GM18511 (cell line): ENCODE measurements at regions not wholly inside any gene's neighbourhood (a gene's known extent, or its start where the extent isn't known, plus 50 kb on each side); places are given as distances from the start of the nearest gene placed in this dataset.

Experiments
- ATAC-seq: cut with Tn5 transposase; IDR thresholded peaks from one replicate; pipeline ENCODE4 v1.9.1; 2021; ENCODE audit warnings: mild to moderate bottlenecking, moderate library complexity; ENCODE audit not compliant: unreplicated experiment

DNA sequence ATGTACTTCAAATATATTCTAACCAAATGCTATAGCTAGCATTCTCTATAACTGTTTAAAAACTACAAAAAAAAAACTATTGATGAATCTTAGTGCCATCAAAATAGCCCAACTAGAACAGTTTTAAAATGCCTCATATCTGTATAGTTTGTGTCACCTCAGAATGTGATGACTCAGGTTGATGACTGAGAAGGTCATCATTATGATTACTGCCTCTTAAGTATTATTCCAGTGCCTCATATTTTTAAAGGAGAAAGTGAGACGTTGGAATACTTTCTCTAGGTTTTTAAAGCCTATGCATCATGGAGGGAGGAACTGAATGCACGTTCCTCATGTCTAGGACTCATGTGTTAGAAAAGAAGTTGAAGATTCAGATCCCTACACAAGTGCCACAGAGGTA lies 88.2 kb downstream of the TMA16 start:
- no peak for ATAC-seq

DNA sequence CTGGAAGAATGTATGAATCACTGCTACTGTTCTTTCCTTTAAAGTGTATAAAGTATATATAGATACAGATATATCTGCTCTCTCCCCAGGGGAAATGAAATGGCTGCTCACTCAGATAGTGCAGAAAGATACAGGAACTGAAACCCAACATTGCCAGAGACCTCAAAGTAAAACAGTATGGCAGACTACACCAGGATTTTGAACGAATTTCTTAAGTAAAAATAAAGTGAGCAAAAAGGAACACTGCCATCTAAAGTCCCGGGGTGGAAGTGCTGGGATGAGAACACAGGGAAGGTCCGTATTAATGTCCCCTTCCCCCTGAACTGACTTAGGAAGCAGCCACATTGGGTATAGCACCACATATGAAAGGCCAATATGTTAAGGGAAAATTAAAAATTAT lies 93.4 kb downstream of the TMA16 start:
- ATAC-seq = peak; percentile 66

DNA sequence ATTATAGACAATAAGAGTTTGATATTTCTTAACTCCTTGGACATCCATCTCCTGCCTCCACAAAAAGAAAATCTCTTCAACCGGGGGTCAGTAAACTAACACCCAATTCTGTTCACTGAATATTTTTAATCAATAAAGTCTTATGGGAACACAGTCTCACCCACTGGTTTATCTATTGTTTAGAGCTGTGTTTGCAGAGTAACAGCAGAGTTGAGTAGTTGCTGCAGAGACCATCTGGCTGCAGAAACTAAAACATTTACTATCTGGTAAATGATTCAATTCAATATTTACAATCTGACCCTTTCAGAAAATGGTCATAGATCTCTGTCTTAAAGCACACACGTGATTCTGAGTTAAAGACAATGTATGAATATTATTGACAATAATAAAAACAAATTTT lies 94.0 kb downstream of the TMA16 start:
- ATAC-seq = no peak

DNA sequence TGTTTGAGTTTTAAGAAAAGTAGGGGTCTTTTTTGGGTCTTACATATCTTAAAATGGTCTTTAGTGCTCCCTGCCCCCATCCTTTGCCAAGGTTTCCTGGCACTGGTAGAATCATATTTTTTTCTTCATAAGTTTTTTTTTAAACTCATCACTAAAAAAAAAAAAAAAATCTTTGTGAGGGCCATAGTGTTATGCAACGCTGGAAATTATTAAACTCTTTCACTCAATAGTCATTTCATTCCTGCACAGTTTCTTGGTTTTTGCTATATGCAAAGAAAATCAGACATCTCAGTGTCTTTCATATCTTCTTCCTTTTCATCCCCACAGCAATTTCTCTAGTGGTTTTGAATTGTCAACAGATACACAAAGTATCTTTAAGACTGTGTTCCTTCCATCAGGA lies 95.6 kb downstream of the TMA16 start:
- ATAC-seq = peak; percentile 29

DNA sequence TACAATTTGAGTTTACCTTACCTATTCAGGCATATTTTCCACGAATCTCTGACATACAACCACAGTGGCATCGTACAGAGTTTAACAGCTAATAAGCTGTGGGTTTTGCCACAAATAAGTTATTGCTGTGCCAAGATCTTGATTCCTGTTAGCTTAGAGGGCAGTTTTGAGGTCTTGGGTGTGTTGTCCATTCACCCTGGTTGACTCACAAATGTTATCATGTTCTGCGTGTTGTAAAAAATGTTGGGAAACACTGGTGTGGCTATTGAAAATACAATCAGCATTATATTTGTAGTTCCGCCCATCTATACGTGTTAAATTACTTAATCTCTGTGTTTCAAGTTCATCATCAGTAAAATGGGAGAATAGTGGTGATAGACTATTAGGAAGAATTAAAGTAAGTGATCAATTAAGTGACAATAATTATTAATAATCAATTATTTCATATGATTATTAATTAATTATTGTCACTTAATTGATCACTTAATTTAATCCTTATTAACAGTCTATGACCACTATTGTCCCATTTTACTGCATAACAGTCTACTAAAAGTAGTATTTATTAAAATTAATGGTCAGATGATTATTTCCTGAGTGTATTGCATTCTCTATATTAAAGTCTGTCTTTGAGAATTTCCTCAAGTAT lies 96.3 kb downstream of the TMA16 start:
- ATAC-seq = no peak

DNA sequence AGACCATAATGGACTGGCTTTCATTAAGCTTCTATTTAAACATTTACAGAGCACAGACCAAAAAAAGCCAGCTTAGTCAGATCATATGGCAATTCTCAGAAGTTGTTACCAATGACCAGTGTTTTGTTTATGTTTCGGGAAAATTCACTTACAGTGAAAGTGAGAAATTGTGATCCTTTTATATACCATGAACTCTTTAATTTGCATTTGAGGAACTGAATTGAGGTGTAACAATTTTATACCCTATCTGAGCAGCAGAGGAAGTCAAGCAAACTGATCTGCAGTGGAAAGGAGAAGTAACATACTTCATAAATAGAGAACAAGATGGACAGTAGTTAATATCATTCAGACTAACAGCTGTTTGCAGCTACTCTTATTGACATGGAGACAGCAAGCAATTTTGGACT lies 97.1 kb downstream of the TMA16 start:
- peak; percentile 84 for ATAC-seq

DNA sequence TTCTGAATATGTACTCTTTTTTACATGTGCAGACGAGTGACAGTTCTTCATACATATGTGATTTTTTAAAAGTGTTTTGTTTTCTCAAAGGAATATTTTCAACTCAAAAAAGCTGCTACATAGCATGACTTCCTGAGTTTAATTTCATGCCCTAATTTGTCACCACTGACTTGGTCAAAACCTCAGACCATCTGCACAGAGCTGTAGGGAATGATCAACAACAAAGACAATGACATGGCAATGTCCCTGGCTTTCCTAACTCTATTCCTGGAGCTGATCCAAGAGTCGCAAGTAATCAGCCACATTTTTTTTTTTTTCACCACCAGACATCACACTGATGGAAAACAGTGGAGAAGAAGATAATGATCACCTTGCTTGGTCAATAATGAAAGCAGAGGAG lies 97.7 kb downstream of the TMA16 start:
- no peak for ATAC-seq

DNA sequence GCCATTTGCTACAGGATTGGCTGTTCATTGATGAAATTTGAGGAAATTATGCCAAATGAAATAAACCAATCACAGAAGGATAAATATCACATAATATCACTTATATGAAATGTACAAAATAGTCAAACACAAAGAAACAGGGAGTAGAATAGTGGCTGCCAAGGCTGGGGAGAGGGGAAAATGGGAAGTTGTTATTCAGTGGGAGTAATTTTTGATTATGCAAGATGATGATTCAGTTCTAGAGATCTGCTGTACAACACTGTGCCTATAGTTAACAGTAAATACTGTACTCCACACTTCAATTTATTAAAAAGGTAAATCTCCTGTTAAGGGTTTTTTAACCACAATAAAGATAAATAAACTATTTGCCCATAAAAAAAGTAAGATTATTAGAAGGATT lies 101.1 kb downstream of the TMA16 start:
- ATAC-seq = no peak

DNA sequence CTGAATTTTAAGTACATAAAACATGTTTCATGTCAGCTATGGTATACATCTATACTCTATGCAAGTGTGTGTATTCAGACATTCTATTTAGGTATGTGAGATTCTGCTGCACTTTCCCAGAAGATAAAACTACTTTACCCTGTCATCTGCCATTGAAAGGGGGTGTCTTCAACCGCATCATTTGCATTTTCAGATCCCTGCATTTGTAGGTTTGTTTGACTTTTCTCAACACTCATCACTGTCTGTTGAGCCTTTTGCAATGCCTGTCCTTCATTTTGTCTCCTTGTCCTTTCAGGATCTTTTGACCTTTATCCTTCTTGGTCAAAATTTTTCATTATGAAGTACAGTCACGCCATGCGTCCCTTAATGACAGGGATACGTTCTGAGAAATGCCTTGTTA lies 103.5 kb downstream of the TMA16 start:
- no peak for ATAC-seq

DNA sequence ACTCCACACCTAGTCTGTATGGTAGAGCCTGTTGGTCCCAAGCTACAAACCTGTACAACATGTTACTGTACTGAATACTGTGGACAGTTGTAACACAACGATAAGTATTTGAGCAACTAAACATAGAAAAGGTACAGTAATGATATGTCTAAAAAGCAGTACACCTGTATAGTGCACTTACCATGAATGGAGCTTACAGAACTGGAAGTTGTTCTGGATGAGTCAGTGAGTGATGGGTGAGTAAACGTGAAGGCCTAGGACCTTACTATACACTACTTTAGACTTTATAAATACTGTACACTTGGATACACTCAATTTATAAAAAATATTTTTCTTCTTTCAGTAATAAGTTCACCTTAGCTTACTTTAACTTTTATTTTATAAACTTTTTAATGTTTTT lies 104.0 kb downstream of the TMA16 start:
- no peak for ATAC-seq

DNA sequence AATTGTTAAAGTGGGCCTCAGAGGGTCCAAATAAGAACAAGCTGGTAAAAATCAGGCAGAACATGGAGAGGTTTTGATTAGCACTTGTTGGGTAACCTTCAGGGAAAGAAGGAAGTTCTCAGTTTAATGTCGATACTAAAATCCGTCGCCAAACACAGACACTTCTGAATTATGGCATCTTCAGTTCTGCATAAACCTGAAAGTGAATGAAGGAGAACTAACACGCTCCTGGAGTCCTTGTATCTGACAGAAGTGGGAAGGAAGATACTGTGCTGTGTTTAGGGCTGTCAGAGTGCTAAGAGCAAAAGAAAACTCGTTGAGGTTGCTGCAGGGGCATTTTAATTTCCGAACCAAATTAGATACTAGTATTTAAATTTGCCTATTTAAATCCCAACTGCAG lies 106.2 kb downstream of the TMA16 start:
- ATAC-seq = no peak

DNA sequence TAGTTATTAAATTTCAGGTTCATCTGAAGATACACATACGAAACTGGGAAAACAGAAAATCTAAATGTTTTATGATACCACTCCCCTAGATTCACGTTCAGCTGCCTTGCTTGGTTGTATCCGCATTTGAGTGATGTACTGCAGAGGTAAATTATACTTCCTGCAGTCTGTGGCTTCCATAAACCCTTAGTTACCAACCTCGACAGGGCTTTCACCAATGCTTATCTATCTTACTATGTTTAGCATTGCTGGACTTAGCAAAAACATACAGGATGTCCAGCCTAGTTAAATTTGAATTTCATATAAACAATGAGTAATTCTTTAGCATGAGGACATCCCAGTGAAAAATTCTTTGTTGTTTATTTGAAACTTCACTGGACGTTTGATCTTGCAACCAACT lies 108.8 kb downstream of the TMA16 start:
- ATAC-seq = peak; percentile 49

DNA sequence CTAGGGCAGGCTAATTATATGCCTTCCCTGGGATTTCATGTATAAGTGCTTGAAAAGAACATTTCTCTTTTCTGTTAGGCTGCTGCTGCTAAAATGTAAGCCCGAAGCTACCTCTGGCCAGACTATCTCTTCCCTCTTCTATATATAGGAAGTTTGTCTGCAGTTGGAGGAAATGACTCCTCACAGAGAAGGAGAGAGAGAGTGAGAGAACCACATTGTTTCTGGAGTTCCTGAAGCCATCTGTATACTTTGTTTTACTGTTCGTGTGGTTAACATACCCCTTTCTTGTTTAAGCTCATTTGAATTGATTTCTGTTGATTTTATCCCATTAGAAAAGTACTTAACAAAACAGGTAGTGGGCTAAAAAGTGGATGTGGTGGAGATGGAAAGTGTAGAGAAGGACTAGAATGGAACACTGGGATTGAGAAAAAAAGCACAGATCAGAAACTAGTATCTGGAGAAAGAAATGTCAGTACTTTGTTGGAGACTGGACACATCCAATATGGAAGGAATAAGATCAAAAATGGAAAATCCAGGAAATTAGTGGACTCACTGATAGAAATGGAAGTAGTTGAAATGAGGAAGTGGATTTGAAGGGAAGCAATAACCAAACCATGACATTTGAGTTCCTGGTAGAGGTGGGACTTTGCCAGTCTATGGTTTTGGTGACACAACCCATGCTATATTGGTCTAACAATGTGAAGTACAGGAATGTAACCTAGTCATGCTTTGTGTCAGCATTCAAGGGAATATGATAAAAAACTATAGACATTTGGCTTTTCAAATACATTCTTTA lies 112.6 kb downstream of the TMA16 start:
- ATAC-seq = no peak

DNA sequence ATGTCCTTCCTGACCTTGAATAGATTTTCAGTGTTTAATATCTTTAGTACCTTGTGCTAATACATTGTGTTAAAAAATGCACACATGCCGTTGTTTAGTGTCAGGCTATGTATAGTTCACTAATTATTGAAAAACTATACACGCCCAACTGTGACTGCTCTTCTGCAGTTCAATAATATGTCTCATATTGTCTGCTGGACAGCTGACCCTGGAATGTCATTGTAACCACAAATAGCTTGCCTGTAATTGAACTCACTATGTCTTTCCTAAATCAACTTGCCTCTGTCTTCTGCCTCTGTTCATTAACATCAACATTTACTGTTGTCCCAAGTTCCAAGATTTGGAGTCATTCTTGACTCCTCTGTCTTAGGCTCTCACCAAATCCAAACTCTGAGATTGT lies 114.5 kb downstream of the TMA16 start:
- ATAC-seq = no peak

DNA sequence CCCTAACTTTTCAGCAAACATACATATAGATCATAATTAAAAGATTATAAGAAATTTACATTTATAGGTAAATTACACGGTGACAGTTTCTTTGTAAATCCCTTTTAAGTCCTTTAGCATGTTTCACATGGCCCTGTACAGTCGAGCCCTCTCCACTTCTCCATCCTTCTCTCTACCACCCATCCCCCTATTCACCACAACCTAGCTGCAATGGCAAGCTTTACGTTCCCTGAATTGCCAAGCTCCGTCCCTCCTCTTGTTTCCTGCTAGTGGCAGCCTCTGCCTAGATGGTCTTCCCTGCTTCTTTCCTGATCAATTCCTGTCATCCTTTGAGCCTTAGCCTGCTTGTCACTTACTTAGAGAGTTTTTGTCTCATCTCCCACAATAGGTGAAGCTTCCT lies 116.2 kb downstream of the TMA16 start:
- no peak for ATAC-seq

DNA sequence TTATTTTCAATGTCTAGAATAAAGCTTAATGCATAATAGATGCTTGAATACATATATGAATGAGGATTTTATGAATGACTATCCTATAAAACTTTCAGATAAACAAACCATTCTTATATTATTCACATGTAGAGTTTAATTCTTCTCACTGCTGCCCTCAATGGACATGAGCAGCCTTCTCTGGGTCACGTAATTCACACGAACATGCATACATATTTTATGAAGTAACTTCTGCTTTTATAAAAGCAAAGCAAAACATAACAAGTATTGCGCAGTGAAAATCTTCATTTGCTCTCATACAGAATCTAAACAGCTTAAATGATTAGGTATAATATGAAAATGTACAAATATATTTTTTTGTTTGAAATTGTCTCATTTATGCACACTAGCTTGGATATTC lies 116.7 kb downstream of the TMA16 start:
- peak; percentile 38 for ATAC-seq

DNA sequence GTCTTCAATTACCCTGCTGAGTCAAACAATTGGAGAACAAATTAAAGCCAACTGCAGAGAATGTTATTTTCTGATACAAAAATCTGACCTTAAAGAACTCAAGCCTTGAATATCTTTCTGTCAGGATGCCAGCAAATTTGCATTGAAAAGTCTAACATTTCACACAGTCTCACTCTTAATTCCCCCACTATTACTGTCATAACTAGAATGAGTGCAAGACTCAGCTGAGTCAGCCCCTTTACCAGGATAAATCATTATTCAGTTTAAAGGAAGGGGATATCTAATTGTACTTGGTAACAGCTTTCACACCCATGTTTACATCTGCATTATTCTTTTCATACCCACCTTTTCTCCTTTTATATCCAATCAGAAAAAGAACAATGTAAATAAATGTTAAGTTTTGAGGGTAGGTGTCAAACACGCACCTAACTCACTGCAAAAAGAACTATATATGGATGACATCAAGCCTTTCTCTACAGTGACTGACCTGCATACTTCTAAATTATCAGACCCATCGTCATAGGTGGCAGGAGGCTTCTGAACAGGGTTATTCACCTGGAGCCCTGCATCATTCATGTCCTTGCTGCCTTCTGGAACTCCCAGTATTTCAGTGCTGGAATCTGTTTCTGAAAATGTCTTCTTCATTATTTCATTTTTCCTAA lies 117.4 kb downstream of the TMA16 start:
- ATAC-seq = peak; percentile 62

DNA sequence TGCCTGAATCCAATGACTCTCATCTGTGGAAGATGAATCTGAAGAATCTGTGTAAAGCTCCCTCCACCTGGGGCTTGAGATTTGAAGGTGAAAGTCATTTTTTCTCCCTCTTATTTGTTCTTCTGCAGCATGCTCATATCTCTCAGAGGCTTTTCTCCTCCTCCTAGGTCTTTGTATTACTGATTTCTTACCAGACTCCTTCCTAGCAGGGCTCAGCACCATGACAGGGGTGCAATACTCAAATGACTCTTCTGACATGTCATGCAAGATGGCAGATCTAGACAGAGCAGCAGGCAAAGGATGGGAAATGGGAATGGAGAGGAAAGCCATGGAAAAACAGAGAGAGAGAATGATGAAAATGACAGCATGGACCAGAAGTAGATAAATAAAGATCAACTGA lies 118.3 kb downstream of the TMA16 start:
- no peak for ATAC-seq

DNA sequence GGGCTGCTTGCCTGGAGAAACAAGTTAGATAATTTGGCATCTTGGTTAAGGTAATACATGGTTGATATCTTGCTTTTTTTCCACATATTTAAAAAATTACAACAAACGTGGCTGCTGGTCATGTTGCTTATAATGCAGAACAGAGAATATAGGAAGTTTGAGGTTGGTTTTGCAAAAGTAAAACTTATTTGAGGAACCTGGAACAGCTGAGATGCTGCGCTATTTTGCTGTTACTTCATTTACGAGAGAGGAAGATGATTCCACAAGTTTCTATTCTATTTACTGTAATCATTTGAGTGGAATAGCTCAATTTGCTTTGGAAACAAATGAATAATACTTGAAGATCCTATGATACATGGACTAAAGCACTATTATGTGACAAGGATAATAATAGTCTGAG lies 118.9 kb downstream of the TMA16 start:
- ATAC-seq = no peak

DNA sequence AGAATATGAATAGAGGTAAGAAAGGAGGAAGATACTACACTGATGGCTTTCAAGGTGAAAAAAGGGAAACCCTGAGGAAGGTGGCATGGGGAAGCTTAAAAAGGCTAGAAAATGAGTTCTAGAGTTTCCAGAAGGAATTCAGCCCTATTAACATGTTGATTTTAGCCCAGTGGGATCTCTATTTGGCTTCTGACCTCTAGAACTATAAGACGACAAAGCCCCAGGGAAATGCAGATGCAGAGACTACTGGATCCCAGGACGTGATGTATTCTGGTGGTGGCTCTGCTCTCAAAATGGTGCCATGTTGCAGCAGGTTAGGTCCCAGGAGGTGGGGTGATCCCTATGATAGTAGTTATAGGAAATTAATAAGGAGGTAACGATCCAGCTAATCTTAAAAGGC lies 120.4 kb downstream of the TMA16 start:
- ATAC-seq = no peak

DNA sequence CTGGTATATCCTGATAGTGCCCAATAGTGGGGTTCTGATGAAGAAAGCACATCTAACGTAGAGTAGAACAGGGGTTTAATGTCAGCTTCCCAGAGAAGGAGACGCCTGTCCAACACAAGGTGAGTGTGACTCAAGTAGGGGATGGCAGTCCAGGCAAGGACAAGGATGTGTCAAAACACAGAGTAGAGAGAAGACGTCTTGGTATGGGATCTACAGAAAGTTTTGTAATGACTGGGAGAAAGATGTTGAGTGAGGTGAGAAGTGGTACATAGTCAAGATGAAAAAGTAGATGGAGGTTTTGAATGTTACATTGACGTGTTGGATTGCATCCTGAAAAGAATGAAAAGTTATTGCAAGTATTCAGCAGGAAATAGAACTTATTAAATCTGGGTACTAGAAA lies 124.4 kb downstream of the TMA16 start:
- no peak for ATAC-seq

DNA sequence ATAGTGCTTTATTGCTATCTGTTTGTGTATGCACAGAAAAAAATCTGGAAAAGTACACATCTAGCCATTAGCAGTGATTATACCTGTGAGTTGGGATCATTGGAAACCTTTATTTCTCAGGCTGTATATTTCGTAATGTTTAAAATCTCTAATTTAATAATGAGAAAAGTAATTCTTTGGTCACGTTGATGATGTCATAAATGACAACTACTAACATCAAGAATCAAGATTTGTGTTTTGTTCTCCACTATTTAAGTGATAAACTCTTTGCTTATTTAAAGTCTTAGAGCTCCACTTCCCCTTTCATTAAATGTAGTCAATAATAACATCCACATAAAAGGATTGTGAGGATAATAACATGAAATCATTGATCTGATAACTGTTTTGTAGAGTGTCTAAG lies 126.2 kb downstream of the TMA16 start:
- no peak for ATAC-seq
